ENCODE measurements at regions not wholly inside any gene's neighbourhood (a gene's known extent, or its start where the extent isn't known, plus 50 kb on each side); places are given as distances from the start of the nearest gene placed in this dataset.
"Not testable (repeated sequence)": the region's sequence is repeated elsewhere in the genome, so short reads cannot be mapped to it uniquely, and the experiment has no call there.

GRCh38 chr4:83213640-83214039 lies 71.0 kb downstream of the COQ2 start:
- H3K36me3 Mint-ChIP-seq (ENCODE audit: low read depth), result no peaks in the 10 kb centered on the region
- H3K4me3 Mint-ChIP-seq, result no peak overlapping the region
- no peak for DNase-seq
- peaks cover 13% of the 10 kb centered on the region for H3K9me3 Mint-ChIP-seq
- peaks cover 8% of the 10 kb centered on the region for H3K27me3 Mint-ChIP-seq
- peaks cover 59% of the 10 kb centered on the region for H3K4me1 Mint-ChIP-seq
- H3K27ac Mint-ChIP-seq, result no peak overlapping the region
- intact Hi-C loops (cut with micrococcal nuclease), result loop anchor here (5.0 kb wide), 1 partner anchor 66 kb away; no protein-coding TSS in a partner anchor

- Mint-ChIP-seq H3K4me1 (peaks cover 46% of the 10 kb centered on the region), H3K4me3 (peak overlapping the region; percentile 63), H3K27me3 (peaks cover 12% of the 10 kb centered on the region), H3K9me3 (peaks cover 13% of the 10 kb centered on the region), H3K27ac (peak overlapping the region; percentile 64), H3K36me3 (ENCODE audit: low read depth) (peaks cover 2% of the 10 kb centered on the region)
- DNase-seq, result peak; percentile 86
- intact Hi-C loops (cut with micrococcal nuclease), result loop anchor here (5.0 kb wide), 1 partner anchor 65 kb away; no protein-coding TSS in a partner anchor
These were observed 72.4 kb downstream of the COQ2 start for GRCh38 chr4:83212041-83212851.

- Mint-ChIP-seq H3K4me1 (peaks cover 30% of the 10 kb centered on the region), H3K9me3 (peaks cover 8% of the 10 kb centered on the region), H3K27ac (no peak overlapping the region), H3K36me3 (ENCODE audit: low read depth) (peaks cover 2% of the 10 kb centered on the region), H3K27me3 (peaks cover 12% of the 10 kb centered on the region), H3K4me3 (no peak overlapping the region)
- DNase-seq, result peak; percentile 21
- intact Hi-C loops (cut with micrococcal nuclease), result no loop called here
These were observed 75.2 kb downstream of the COQ2 start for GRCh38 chr4:83209419-83209818.

GRCh38 chr4:83208371-83209365 lies 75.9 kb downstream of the COQ2 start:
- peak; percentile 40 for DNase-seq
- Mint-ChIP-seq H3K27ac (no peak overlapping the region), H3K4me1 (peaks cover 29% of the 10 kb centered on the region), H3K27me3 (peaks cover 12% of the 10 kb centered on the region), H3K4me3 (no peak overlapping the region), H3K9me3 (peaks cover 7% of the 10 kb centered on the region), H3K36me3 (ENCODE audit: low read depth) (peaks cover 2% of the 10 kb centered on the region)
- intact Hi-C loops (cut with micrococcal nuclease), result no loop called here

- H3K36me3 Mint-ChIP-seq (ENCODE audit: low read depth), result peaks cover 2% of the 10 kb centered on the region
- H3K9me3 Mint-ChIP-seq, result peaks cover 3% of the 10 kb centered on the region
- H3K27me3 Mint-ChIP-seq, result peaks cover 12% of the 10 kb centered on the region
- intact Hi-C loops (cut with micrococcal nuclease), result no loop called here
- peaks cover 20% of the 10 kb centered on the region for H3K4me1 Mint-ChIP-seq
- DNase-seq, result peak; percentile 29
- H3K4me3 Mint-ChIP-seq, result no peak overlapping the region
- no peak overlapping the region for H3K27ac Mint-ChIP-seq
These were observed 77.0 kb downstream of the COQ2 start for GRCh38 chr4:83207497-83208101.

- Mint-ChIP-seq H3K4me1 (peaks cover 7% of the 10 kb centered on the region), H3K36me3 (ENCODE audit: low read depth) (peaks cover 2% of the 10 kb centered on the region), H3K27me3 (peaks cover 12% of the 10 kb centered on the region), H3K4me3 (no peak overlapping the region), H3K27ac (no peak overlapping the region), H3K9me3 (peaks cover 3% of the 10 kb centered on the region)
- peak; percentile 41 for DNase-seq
- intact Hi-C loops (cut with micrococcal nuclease), result no loop called here
These were observed 78.8 kb downstream of the COQ2 start for GRCh38 chr4:83205760-83206159.

- H3K4me1 Mint-ChIP-seq, result peaks cover 5% of the 10 kb centered on the region
- peaks cover 10% of the 10 kb centered on the region for H3K27me3 Mint-ChIP-seq
- H3K27ac Mint-ChIP-seq, result no peak overlapping the region
- peaks cover 2% of the 10 kb centered on the region for H3K36me3 Mint-ChIP-seq (ENCODE audit: low read depth)
- H3K4me3 Mint-ChIP-seq, result no peak overlapping the region
- intact Hi-C loops (cut with micrococcal nuclease), result no loop called here
- peaks cover 3% of the 10 kb centered on the region for H3K9me3 Mint-ChIP-seq
- DNase-seq, result peak; percentile 39
These were observed 79.9 kb downstream of the COQ2 start for GRCh38 chr4:83204731-83205130.

- peaks cover 8% of the 10 kb centered on the region for H3K9me3 Mint-ChIP-seq
- peaks cover 4% of the 10 kb centered on the region for H3K4me1 Mint-ChIP-seq
- no peak overlapping the region for H3K27ac Mint-ChIP-seq
- no peaks in the 10 kb centered on the region for H3K27me3 Mint-ChIP-seq
- no peak overlapping the region for H3K4me3 Mint-ChIP-seq
- intact Hi-C loops (cut with micrococcal nuclease), result no loop called here
- peak; percentile 45 for DNase-seq
- peaks cover 4% of the 10 kb centered on the region for H3K36me3 Mint-ChIP-seq (ENCODE audit: low read depth)
These were observed 82.8 kb downstream of the COQ2 start for GRCh38 chr4:83201761-83202160.

- Mint-ChIP-seq H3K27ac (no peak overlapping the region), H3K27me3 (no peaks in the 10 kb centered on the region), H3K4me3 (no peak overlapping the region), H3K36me3 (ENCODE audit: low read depth) (peaks cover 6% of the 10 kb centered on the region), H3K9me3 (peaks cover 13% of the 10 kb centered on the region), H3K4me1 (peaks cover 6% of the 10 kb centered on the region)
- intact Hi-C loops (cut with micrococcal nuclease), result no loop called here
- DNase-seq, result peak; percentile 46
These were observed 83.2 kb upstream of the PLAC8 start for GRCh38 chr4:83197555-83198235.

- Mint-ChIP-seq H3K27me3 (no peaks in the 10 kb centered on the region), H3K4me1 (peaks cover 6% of the 10 kb centered on the region), H3K36me3 (ENCODE audit: low read depth) (peaks cover 6% of the 10 kb centered on the region), H3K27ac (no peak overlapping the region), H3K9me3 (peaks cover 13% of the 10 kb centered on the region), H3K4me3 (no peak overlapping the region)
- intact Hi-C loops (cut with micrococcal nuclease), result no loop called here
- DNase-seq, result peak; percentile 52
These were observed 82.4 kb upstream of the PLAC8 start for GRCh38 chr4:83196921-83197320.

GRCh38 chr4:83195269-83195668 lies 80.7 kb upstream of the PLAC8 start:
- H3K4me1 Mint-ChIP-seq, result peaks cover 6% of the 10 kb centered on the region
- DNase-seq, result peak; percentile 47
- no peak overlapping the region for H3K27ac Mint-ChIP-seq

GRCh38 chr4:83194588-83194987 lies 80.1 kb upstream of the PLAC8 start:
- H3K4me3 Mint-ChIP-seq; H3K27ac Mint-ChIP-seq; H3K36me3 Mint-ChIP-seq (ENCODE audit: low read depth); DNase-seq; H3K27me3 Mint-ChIP-seq; H3K4me1 Mint-ChIP-seq; intact Hi-C loops (cut with micrococcal nuclease): not testable (repeated sequence)
- H3K9me3 Mint-ChIP-seq, result peaks cover 13% of the 10 kb centered on the region

More at GRCh38 chr4:83195269-83195668, 80.7 kb upstream of the PLAC8 start:
- intact Hi-C loops (cut with micrococcal nuclease), result no loop called here
- Mint-ChIP-seq H3K27me3 (no peaks in the 10 kb centered on the region), H3K9me3 (peaks cover 13% of the 10 kb centered on the region), H3K4me3 (no peak overlapping the region), H3K36me3 (ENCODE audit: low read depth) (peaks cover 6% of the 10 kb centered on the region)

GRCh38 chr4:83192634-83193033 lies 78.1 kb upstream of the PLAC8 start:
- DNase-seq, result peak; percentile 44
- Mint-ChIP-seq H3K4me1 (peaks cover 8% of the 10 kb centered on the region), H3K36me3 (ENCODE audit: low read depth) (peaks cover 6% of the 10 kb centered on the region)

More at GRCh38 chr4:83192634-83193033, 78.1 kb upstream of the PLAC8 start:
- intact Hi-C loops (cut with micrococcal nuclease), result no loop called here
- no peak overlapping the region for H3K27ac Mint-ChIP-seq
- peaks cover 13% of the 10 kb centered on the region for H3K9me3 Mint-ChIP-seq
- no peak overlapping the region for H3K4me3 Mint-ChIP-seq
- no peaks in the 10 kb centered on the region for H3K27me3 Mint-ChIP-seq

Data from activated CD4-positive, alpha-beta T cell treated with anti-CD3 and anti-CD28 coated beads, Interleukin-2, amount 10 ng/mL, durations not matched to agents 24 days and 14 days (primary cell).